ENCODE measurements at regions not wholly inside any gene's neighbourhood (a gene's known extent, or its start where the extent isn't known, plus 50 kb on each side); places are given as distances from the start of the nearest gene placed in this dataset.

GRCh38 chr14:84129007-84129406, 1400.9 kb upstream of the FLRT2 start:
- TF ChIP-seq CTCF (conservative IDR thresholded peaks at IDR 0.05; ENCODE audit: low read depth in 2 of 2), result no peak
- TF ChIP-seq NANOG (IDR thresholded peaks at IDR 0.05; ENCODE audit: borderline replicate concordance), result no peak
- TF ChIP-seq EZH2 (IDR thresholded peaks at IDR 0.05; ENCODE audit: low read depth, unreplicated experiment), result no peak
- TF ChIP-seq ZNF331 (CRISPR knock-in tag; IDR thresholded peaks at IDR 0.05; ENCODE audit: low read depth), result no peak
- TF ChIP-seq CREB1 (CRISPR knock-in tag; IDR thresholded peaks at IDR 0.05; ENCODE audit: low read depth), result no peak
- TF ChIP-seq POLR2AphosphoS5 (IDR thresholded peaks at IDR 0.05; ENCODE audit: low read depth), result no peak
- TF ChIP-seq JUNB (IDR thresholded peaks at IDR 0.05; ENCODE audit: unreplicated experiment), result no peak
- TF ChIP-seq, protein P1, sequence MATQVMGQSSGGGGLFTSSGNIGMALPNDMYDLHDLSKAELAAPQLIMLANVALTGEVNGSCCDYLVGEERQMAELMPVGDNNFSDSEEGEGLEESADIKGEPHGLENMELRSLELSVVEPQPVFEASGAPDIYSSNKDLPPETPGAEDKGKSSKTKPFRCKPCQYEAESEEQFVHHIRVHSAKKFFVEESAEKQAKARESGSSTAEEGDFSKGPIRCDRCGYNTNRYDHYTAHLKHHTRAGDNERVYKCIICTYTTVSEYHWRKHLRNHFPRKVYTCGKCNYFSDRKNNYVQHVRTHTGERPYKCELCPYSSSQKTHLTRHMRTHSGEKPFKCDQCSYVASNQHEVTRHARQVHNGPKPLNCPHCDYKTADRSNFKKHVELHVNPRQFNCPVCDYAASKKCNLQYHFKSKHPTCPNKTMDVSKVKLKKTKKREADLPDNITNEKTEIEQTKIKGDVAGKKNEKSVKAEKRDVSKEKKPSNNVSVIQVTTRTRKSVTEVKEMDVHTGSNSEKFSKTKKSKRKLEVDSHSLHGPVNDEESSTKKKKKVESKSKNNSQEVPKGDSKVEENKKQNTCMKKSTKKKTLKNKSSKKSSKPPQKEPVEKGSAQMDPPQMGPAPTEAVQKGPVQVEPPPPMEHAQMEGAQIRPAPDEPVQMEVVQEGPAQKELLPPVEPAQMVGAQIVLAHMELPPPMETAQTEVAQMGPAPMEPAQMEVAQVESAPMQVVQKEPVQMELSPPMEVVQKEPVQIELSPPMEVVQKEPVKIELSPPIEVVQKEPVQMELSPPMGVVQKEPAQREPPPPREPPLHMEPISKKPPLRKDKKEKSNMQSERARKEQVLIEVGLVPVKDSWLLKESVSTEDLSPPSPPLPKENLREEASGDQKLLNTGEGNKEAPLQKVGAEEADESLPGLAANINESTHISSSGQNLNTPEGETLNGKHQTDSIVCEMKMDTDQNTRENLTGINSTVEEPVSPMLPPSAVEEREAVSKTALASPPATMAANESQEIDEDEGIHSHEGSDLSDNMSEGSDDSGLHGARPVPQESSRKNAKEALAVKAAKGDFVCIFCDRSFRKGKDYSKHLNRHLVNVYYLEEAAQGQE (IDR thresholded peaks at IDR 0.05; ENCODE audit: unreplicated experiment), result no peak
- TF ChIP-seq EZH2phosphoT487 (IDR thresholded peaks at IDR 0.05; ENCODE audit: unreplicated experiment), result no peak
- no peak for TF ChIP-seq ETS1 (IDR thresholded peaks at IDR 0.05)
- TF ChIP-seq ZNF114 (CRISPR knock-in tag; IDR thresholded peaks at IDR 0.05), result no peak

All from GM23338 (cell line).